Neural progenitor cell (in vitro differentiated cells): ENCODE measurements at regions not wholly inside any gene's neighbourhood (a gene's known extent, or its start where the extent isn't known, plus 50 kb on each side); places are given as distances from the start of the nearest gene placed in this dataset.

ENCODE experiments used
- CTCF ChIP-seq: fragments of 200-600 bp; sonication (generic); IDR thresholded peaks from 2 replicates; pipeline ENCODE4 v1.5.1; 2017; ENCODE audit warnings: antibody characterized with exemption, mild to moderate bottlenecking
- EZH2 ChIP-seq: fragments of 200-600 bp; sonication (generic); IDR thresholded peaks from 2 replicates; pipeline ENCODE4 v1.6.1; 2017; ENCODE audit warnings: antibody characterized with exemption, mild to moderate bottlenecking, moderate library complexity

GRCh38 chr11:91373497-91373896, 851.1 kb upstream of the FAT3 start:
- TF ChIP-seq EZH2 (no peak), CTCF (peak; percentile 46)
